Gastrocnemius medialis (tissue), 4 donors: ENCODE measurements at regions not wholly inside any gene's neighbourhood (a gene's known extent, or its start where the extent isn't known, plus 50 kb on each side); places are given as distances from the start of the nearest gene placed in this dataset.

Experiments
- ATAC-seq, 2 donors: fragments of 150-250 bp; one replicate each; pipeline ENCODE4 v1.9.1; 2016
- DNase-seq, 2 donors: peaks; one replicate each; pipeline ENCODE4 v3.0.0-alpha.2; 2019
- H3K27ac ChIP-seq, 4 donors: fragments of 200-600 bp; sonication (generic); 1 replicate in 1 of 4; 2 replicates in 3 of 4; pipeline ENCODE4 v1.5.1; 2016 to 2018; ENCODE audit warnings: mild to moderate bottlenecking in 2 of 4, moderate library complexity in 1 of 4
- H3K27me3 ChIP-seq, 3 donors: fragments of 200-600 bp; sonication (generic) in 2 of 3; 1 replicate in 1 of 3; 2 replicates in 2 of 3; pipeline versions ENCODE4 v1.5.1 to v1.6.0; 2016 to 2019; ENCODE audit warnings: mild to moderate bottlenecking in 1 of 3, moderate library complexity in 1 of 3
- H3K36me3 ChIP-seq, 2 donors: fragments of 200-600 bp; sonication (generic) in 1 of 2; one replicate each; pipeline ENCODE4 v1.5.1; 2017 to 2018
- H3K4me1 ChIP-seq, 2 donors: fragments of 200-600 bp; sonication (generic) in 1 of 2; one replicate each; pipeline ENCODE4 v1.5.1; 2016 to 2017; ENCODE audit warnings: mild to moderate bottlenecking in 2 of 2
- H3K4me3 ChIP-seq, 4 donors: fragments of 200-600 bp; sonication (generic) in 3 of 4; 1 replicate in 1 of 4; 2 replicates in 3 of 4; pipeline ENCODE4 v1.5.1; 2016 to 2019; ENCODE audit warnings: mild to moderate bottlenecking in 2 of 4
- H3K9me3 ChIP-seq, 3 donors: fragments of 200-600 bp; sonication (generic) in 2 of 3; 1 replicate in 1 of 3; 2 replicates in 2 of 3; pipeline ENCODE4 v1.5.1; 2016 to 2019
- POLR2A ChIP-seq, 2 donors: fragments of 450-650 bp; IDR thresholded peaks; one replicate each; pipeline ENCODE4 v1.6.1; 2017; ENCODE audit warnings: antibody characterized with exemption in 2 of 2, mild to moderate bottlenecking in 2 of 2, moderate library complexity in 2 of 2
- in situ Hi-C, 4 donors: fragments of 200-750 bp; cut with MboI; loops; one replicate each; pipeline versions ENCODE4 v1.15.0 to v1.8.0; 2017; ENCODE audit warnings: low sequenced_read_pairs in 4 of 4
- intact Hi-C: fragments of 100-400 bp; cut with DNase I; formaldehyde crosslinking; loops from one replicate; pipeline ENCODE4 v1.15.1; 2023; ENCODE audit warnings: low total_unique reads
- TF ChIP-seq, protein P1 (sequence below), 5 experiments: fragments of 450-650 bp in 3 of 5; fragments of 200-600 bp in 2 of 5; sonication (generic) in 2 of 5; IDR thresholded peaks in 4 of 5; conservative IDR thresholded peaks in 1 of 5; 1 replicate in 4 of 5; 2 replicates in 1 of 5; pipeline ENCODE4 v1.5.1; 2016 to 2019; ENCODE audit warnings: antibody characterized with exemption in 5 of 5, mild to moderate bottlenecking in 3 of 5, moderate library complexity in 3 of 5

DNA sequence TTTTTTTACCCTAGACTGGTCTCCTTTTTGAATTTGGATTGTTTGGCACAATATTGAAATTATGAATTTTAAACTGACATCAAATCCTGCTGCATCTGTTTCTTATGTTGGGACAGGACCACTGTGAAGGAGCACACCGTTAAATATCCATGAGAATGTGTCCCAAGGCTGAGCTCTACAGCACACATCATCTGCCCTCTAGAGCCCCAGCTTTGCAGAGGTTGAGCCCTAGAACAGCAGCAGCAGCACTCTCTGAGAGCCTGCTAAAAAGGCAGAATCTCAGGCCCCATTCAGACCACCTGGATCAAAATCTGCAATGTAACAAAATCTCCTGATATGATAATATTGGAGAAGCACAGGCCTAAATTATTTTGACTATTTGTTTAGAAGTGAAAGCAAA, 192.1 kb upstream of the CCN2 start:
- no peaks in the 10 kb centered on the region for H3K4me1 ChIP-seq
- intact Hi-C loops (no loop called here), in situ Hi-C loops (no loop called here)
- H3K27ac ChIP-seq = no peak overlapping the region
- no peaks in the 10 kb centered on the region for H3K36me3 ChIP-seq
- TF ChIP-seq, protein P1, sequence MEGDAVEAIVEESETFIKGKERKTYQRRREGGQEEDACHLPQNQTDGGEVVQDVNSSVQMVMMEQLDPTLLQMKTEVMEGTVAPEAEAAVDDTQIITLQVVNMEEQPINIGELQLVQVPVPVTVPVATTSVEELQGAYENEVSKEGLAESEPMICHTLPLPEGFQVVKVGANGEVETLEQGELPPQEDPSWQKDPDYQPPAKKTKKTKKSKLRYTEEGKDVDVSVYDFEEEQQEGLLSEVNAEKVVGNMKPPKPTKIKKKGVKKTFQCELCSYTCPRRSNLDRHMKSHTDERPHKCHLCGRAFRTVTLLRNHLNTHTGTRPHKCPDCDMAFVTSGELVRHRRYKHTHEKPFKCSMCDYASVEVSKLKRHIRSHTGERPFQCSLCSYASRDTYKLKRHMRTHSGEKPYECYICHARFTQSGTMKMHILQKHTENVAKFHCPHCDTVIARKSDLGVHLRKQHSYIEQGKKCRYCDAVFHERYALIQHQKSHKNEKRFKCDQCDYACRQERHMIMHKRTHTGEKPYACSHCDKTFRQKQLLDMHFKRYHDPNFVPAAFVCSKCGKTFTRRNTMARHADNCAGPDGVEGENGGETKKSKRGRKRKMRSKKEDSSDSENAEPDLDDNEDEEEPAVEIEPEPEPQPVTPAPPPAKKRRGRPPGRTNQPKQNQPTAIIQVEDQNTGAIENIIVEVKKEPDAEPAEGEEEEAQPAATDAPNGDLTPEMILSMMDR (IDR thresholded peaks at IDR 0.05 in 4 of 5, conservative IDR thresholded peaks at IDR 0.05 in 1 of 5) = no peak
- TF ChIP-seq POLR2A (IDR thresholded peaks at IDR 0.05) = no peak
- ATAC-seq (no peak), DNase-seq (no peak)
- H3K9me3 ChIP-seq = no peaks in the 10 kb centered on the region
- no peaks in the 10 kb centered on the region for H3K27me3 ChIP-seq
- H3K4me3 ChIP-seq = no peak overlapping the region

DNA sequence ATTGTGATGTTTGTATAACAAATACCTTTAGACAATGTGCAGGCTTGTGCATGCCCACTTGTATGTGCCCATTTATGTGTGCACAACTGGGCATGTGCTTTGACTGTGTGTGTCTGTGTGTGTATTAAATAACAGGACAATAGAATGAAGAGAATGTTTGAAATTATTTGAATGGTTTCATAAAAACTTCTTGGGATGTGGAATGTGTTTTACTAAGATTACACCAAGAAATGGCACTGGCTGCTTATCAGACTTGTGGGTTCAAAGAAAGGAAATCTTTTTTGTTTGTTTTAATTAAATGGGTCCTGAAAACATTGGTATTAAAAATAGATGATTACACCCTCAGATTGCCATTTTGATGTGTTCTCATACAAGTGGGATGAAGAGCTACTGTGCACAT, 191.6 kb upstream of the CCN2 start:
- in situ Hi-C loops = no loop called here
- intact Hi-C loops = no loop called here

DNA sequence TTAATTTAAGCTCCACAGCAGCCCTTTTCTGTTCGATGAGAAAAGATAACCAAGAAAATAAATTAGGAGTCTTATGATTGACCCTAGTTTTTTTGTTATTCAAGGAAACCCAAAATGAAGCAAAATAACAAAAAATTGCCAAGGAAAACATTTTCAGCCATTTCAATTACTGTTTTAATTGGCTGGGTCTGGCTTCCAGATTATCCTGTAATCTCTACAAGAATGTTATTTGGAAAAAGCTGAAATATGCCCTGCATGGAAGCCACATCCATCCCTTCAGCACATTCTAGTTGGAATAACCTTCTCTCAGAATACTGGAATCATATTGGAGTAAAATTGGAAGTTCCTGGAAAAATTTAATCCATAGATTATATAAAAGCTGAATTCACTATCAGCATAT, 191.1 kb upstream of the CCN2 start:
- Histone ChIP-seq H3K4me1 (no peaks in the 10 kb centered on the region), H3K36me3 (no peaks in the 10 kb centered on the region), H3K4me3 (no peak overlapping the region), H3K9me3 (no peaks in the 10 kb centered on the region), H3K27ac (no peak overlapping the region), H3K27me3 (no peaks in the 10 kb centered on the region)
- ATAC-seq = no peak
- intact Hi-C loops = no loop called here
- DNase-seq = no peak
- TF ChIP-seq, protein P1 (IDR thresholded peaks at IDR 0.05 in 4 of 5, conservative IDR thresholded peaks at IDR 0.05 in 1 of 5) = no peak
- no peak for TF ChIP-seq POLR2A (IDR thresholded peaks at IDR 0.05)
- in situ Hi-C loops = no loop called here

More for the DNA sequence above, 191.6 kb upstream of the CCN2 start:
- H3K4me1 ChIP-seq = no peaks in the 10 kb centered on the region
- no peak for ATAC-seq
- DNase-seq = no peak
- no peak for TF ChIP-seq POLR2A (IDR thresholded peaks at IDR 0.05)
- TF ChIP-seq, protein P1 (IDR thresholded peaks at IDR 0.05 in 4 of 5, conservative IDR thresholded peaks at IDR 0.05 in 1 of 5) = no peak
- no peaks in the 10 kb centered on the region for H3K9me3 ChIP-seq
- H3K27me3 ChIP-seq = no peaks in the 10 kb centered on the region
- no peak overlapping the region for H3K27ac ChIP-seq
- no peak overlapping the region for H3K4me3 ChIP-seq
- H3K36me3 ChIP-seq = no peaks in the 10 kb centered on the region

DNA sequence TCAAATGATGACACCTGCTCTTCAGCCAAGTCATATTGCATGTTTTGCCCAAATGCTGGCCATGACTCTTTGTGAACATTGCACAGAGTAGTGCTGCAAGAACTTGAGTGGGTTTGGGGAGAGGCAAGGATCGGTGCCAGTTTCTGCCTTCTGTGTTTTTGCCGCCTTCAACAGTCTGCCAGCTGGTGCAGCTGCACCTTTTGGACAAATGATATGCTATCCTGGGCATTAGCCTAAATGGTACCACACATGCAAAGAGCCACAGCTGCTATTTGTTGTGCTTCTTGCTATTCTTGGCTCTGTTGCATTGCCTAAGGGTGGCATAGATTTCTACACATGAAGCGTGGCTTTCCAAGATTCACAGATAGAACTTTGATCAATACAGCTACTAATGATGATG, 189.0 kb upstream of the CCN2 start:
- in situ Hi-C loops = no loop called here
- DNase-seq (no peak), ATAC-seq (no peak)
- Histone ChIP-seq H3K27ac (no peak overlapping the region), H3K27me3 (no peaks in the 10 kb centered on the region), H3K9me3 (no peaks in the 10 kb centered on the region), H3K4me3 (no peak overlapping the region), H3K36me3 (no peaks in the 10 kb centered on the region), H3K4me1 (no peaks in the 10 kb centered on the region)
- intact Hi-C loops = no loop called here
- TF ChIP-seq, protein P1 (IDR thresholded peaks at IDR 0.05 in 4 of 5, conservative IDR thresholded peaks at IDR 0.05 in 1 of 5) = no peak
- no peak for TF ChIP-seq POLR2A (IDR thresholded peaks at IDR 0.05)

DNA sequence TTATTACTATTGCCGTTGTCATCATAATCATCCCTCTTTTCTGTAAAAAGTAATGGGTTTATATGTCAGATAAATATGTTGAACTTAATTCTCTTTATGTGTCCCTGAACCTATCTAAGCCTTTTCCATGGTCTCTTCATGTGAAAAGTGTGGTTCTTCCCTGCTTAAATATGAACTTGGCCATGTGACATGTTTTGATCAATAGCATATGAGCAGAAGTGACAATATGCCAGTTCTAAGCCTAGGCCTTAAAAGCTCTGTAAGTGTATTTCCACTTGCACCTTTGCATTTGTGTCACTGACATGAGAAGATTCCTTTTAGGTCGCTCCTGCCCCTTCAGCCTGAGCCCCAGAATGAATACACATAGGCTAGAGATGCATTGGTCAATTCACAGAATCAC, 188.4 kb upstream of the CCN2 start:
- in situ Hi-C loops = no loop called here
- Histone ChIP-seq H3K27me3 (no peaks in the 10 kb centered on the region), H3K27ac (no peak overlapping the region), H3K4me3 (no peak overlapping the region), H3K36me3 (no peaks in the 10 kb centered on the region), H3K9me3 (no peaks in the 10 kb centered on the region), H3K4me1 (no peaks in the 10 kb centered on the region)
- DNase-seq (no peak), ATAC-seq (no peak)
- intact Hi-C loops = loop anchor here (10.0 kb wide), 1 partner anchor 185 kb away; the partner anchor contains the start of gene CCN2
- TF ChIP-seq, protein P1 (IDR thresholded peaks at IDR 0.05 in 4 of 5, conservative IDR thresholded peaks at IDR 0.05 in 1 of 5) = no peak
- no peak for TF ChIP-seq POLR2A (IDR thresholded peaks at IDR 0.05)
